ENCODE measurements at regions not wholly inside any gene's neighbourhood (a gene's known extent, or its start where the extent isn't known, plus 50 kb on each side); places are given as distances from the start of the nearest gene placed in this dataset.

GRCh38 chr3:153979418-153980251 is 141.6 kb upstream of the ARHGEF26 start:
- no peak for TF ChIP-seq POLR2A (IDR thresholded peaks at IDR 0.05)
- TF ChIP-seq, protein P1, sequence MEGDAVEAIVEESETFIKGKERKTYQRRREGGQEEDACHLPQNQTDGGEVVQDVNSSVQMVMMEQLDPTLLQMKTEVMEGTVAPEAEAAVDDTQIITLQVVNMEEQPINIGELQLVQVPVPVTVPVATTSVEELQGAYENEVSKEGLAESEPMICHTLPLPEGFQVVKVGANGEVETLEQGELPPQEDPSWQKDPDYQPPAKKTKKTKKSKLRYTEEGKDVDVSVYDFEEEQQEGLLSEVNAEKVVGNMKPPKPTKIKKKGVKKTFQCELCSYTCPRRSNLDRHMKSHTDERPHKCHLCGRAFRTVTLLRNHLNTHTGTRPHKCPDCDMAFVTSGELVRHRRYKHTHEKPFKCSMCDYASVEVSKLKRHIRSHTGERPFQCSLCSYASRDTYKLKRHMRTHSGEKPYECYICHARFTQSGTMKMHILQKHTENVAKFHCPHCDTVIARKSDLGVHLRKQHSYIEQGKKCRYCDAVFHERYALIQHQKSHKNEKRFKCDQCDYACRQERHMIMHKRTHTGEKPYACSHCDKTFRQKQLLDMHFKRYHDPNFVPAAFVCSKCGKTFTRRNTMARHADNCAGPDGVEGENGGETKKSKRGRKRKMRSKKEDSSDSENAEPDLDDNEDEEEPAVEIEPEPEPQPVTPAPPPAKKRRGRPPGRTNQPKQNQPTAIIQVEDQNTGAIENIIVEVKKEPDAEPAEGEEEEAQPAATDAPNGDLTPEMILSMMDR (IDR thresholded peaks at IDR 0.05), result no peak

Data from body of pancreas (tissue), 4 donors.